GM23338 (cell line): ENCODE measurements at regions not wholly inside any gene's neighbourhood (a gene's known extent, or its start where the extent isn't known, plus 50 kb on each side); places are given as distances from the start of the nearest gene placed in this dataset.

ENCODE experiments used
- CREB1 ChIP-seq: fragments of 250-450 bp; sonication (Bioruptor Pico); IDR thresholded peaks from 2 replicates; pipeline ENCODE4 v1.5.0; 2020; ENCODE audit warnings: low read depth, mild to moderate bottlenecking, moderate library complexity
- CTCF ChIP-seq, 2 experiments: fragments of 200-600 bp in 1 of 2; sonication (generic) in 1 of 2; conservative IDR thresholded peaks; 2 replicates each; pipeline versions ENCODE4 v1.5.1 to v1.6.1; 2016 to 2017; ENCODE audit warnings: antibody characterized with exemption in 2 of 2, low read depth in 2 of 2, mild to moderate bottlenecking in 2 of 2, moderate library complexity in 1 of 2
- ETS1 ChIP-seq: IDR thresholded peaks from 2 replicates; pipeline ENCODE4 v1.6.1; 2016; ENCODE audit warnings: antibody characterized with exemption
- EZH2 ChIP-seq: fragments of 200-600 bp; sonication (generic); IDR thresholded peaks from one replicate; pipeline ENCODE4 v1.8.0; 2017; ENCODE audit warnings: antibody characterized with exemption, mild to moderate bottlenecking, low read depth; ENCODE audit not compliant: unreplicated experiment
- EZH2phosphoT487 ChIP-seq: fragments of 200-600 bp; sonication (generic); IDR thresholded peaks from one replicate; pipeline ENCODE4 v1.8.1; 2018; ENCODE audit warnings: antibody characterized with exemption; ENCODE audit not compliant: unreplicated experiment
- NANOG ChIP-seq: IDR thresholded peaks from 2 replicates; pipeline ENCODE4 v1.6.1; 2016; ENCODE audit warnings: antibody characterized with exemption, borderline replicate concordance
- POLR2AphosphoS5 ChIP-seq: IDR thresholded peaks from 2 replicates; pipeline ENCODE4 v1.6.1; 2016; ENCODE audit warnings: antibody characterized with exemption, low read depth
- REST ChIP-seq: IDR thresholded peaks from one replicate; pipeline ENCODE4 v1.6.1; 2018; ENCODE audit warnings: antibody characterized with exemption; ENCODE audit not compliant: unreplicated experiment
- TF ChIP-seq, protein P1 (sequence below): fragments of 250-450 bp; sonication (Bioruptor Pico); IDR thresholded peaks from 2 replicates; pipeline ENCODE4 v1.5.0; 2020; ENCODE audit warnings: mild to moderate bottlenecking, moderate library complexity

DNA sequence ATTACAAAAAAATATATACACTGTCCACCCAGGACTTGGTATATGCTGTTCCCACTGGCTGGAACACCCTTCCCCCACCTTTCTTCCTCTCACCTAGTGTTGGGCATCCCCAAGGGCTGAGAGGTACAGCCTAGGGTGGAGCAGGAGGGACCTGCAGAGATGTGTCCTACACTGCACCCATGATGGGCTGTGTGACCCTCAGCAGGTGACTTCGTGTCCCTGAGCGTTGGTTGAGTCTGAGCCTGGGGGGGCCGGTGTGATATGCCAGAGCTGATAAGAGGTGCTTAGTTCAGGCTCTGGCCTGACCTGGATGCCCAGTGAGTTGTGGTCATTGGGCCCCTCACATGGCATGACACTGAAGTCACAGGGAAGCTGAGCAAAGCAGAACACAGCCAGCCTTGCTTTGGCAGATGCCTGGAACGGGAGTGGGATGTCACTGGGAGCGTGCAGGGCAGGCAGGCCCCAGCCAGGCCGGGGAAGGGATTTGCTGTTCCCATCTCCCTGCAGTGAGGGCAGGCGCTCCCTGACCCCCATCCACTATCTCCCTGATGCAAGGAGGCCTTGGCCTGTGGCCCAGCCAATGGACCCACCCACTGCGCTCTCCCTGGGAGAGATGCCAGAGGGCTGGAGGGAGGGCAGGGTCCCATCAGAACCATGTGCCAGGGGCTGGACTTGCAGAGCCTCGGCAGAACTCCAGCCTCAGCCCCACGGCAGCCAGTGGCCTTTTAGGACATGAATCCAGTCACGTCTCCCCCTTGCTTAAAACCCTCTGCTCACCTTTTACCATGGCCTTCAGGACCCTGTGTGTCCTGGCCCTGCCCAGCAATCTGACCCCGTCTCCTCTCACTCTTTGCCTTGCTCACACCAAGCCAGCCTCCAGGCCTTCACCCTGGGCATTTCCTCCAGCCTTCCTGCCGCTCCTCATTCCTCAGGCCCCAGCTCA is 138.9 kb downstream of the MN1 start:
- TF ChIP-seq CTCF (conservative IDR thresholded peaks at IDR 0.05; ENCODE audit: low read depth in 2 of 2) (no peak), CREB1 (CRISPR knock-in tag) (no peak), EZH2 (no peak), POLR2AphosphoS5 (no peak), ETS1 (no peak), EZH2phosphoT487 (no peak), REST (no peak), NANOG (no peak)
- TF ChIP-seq, protein P1, sequence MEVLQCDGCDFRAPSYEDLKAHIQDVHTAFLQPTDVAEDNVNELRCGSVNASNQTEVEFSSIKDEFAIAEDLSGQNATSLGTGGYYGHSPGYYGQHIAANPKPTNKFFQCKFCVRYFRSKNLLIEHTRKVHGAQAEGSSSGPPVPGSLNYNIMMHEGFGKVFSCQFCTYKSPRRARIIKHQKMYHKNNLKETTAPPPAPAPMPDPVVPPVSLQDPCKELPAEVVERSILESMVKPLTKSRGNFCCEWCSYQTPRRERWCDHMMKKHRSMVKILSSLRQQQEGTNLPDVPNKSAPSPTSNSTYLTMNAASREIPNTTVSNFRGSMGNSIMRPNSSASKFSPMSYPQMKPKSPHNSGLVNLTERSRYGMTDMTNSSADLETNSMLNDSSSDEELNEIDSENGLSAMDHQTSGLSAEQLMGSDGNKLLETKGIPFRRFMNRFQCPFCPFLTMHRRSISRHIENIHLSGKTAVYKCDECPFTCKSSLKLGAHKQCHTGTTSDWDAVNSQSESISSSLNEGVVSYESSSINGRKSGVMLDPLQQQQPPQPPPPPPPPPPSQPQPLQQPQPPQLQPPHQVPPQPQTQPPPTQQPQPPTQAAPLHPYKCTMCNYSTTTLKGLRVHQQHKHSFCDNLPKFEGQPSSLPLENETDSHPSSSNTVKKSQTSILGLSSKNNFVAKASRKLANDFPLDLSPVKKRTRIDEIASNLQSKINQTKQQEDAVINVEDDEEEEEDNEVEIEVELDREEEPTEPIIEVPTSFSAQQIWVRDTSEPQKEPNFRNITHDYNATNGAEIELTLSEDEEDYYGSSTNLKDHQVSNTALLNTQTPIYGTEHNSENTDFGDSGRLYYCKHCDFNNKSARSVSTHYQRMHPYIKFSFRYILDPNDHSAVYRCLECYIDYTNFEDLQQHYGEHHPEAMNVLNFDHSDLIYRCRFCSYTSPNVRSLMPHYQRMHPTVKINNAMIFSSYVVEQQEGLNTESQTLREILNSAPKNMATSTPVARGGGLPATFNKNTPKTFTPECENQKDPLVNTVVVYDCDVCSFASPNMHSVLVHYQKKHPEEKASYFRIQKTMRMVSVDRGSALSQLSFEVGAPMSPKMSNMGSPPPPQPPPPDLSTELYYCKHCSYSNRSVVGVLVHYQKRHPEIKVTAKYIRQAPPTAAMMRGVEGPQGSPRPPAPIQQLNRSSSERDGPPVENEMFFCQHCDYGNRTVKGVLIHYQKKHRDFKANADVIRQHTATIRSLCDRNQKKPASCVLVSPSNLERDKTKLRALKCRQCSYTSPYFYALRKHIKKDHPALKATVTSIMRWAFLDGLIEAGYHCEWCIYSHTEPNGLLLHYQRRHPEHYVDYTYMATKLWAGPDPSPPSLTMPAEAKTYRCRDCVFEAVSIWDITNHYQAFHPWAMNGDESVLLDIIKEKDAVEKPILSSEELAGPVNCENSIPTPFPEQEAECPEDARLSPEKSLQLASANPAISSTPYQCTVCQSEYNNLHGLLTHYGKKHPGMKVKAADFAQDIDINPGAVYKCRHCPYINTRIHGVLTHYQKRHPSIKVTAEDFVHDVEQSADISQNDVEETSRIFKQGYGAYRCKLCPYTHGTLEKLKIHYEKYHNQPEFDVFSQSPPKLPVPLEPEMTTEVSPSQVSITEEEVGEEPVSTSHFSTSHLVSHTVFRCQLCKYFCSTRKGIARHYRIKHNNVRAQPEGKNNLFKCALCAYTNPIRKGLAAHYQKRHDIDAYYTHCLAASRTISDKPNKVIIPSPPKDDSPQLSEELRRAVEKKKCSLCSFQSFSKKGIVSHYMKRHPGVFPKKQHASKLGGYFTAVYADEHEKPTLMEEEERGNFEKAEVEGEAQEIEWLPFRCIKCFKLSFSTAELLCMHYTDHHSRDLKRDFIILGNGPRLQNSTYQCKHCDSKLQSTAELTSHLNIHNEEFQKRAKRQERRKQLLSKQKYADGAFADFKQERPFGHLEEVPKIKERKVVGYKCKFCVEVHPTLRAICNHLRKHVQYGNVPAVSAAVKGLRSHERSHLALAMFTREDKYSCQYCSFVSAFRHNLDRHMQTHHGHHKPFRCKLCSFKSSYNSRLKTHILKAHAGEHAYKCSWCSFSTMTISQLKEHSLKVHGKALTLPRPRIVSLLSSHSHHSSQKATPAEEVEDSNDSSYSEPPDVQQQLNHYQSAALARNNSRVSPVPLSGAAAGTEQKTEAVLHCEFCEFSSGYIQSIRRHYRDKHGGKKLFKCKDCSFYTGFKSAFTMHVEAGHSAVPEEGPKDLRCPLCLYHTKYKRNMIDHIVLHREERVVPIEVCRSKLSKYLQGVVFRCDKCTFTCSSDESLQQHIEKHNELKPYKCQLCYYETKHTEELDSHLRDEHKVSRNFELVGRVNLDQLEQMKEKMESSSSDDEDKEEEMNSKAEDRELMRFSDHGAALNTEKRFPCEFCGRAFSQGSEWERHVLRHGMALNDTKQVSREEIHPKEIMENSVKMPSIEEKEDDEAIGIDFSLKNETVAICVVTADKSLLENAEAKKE (CRISPR knock-in tag): no peak
